ENCODE measurements at regions not wholly inside any gene's neighbourhood (a gene's known extent, or its start where the extent isn't known, plus 50 kb on each side); places are given as distances from the start of the nearest gene placed in this dataset.

- no peak for TF ChIP-seq CTCF (IDR thresholded peaks at IDR 0.05)
- TF ChIP-seq EP300 (IDR thresholded peaks at IDR 0.05): no peak
- TF ChIP-seq POLR2A (IDR thresholded peaks at IDR 0.05): no peak
- no peak for TF ChIP-seq POLR2AphosphoS5 (IDR thresholded peaks at IDR 0.05)
Observed at GRCh38 chr9:108787690-108788048, 68.1 kb downstream of the ACTL7B start.
